ENCODE measurements at regions not wholly inside any gene's neighbourhood (a gene's known extent, or its start where the extent isn't known, plus 50 kb on each side); places are given as distances from the start of the nearest gene placed in this dataset.
"Not testable (repeated sequence)": the region's sequence is repeated elsewhere in the genome, so short reads cannot be mapped to it uniquely, and the experiment has no call there.

- no peak for DNase-seq
Measured at GRCh38 chr2:76159042-76159648, 448.4 kb upstream of the GCFC2 start.

GRCh38 chr2:76157531-76157930 lies 446.8 kb upstream of the GCFC2 start:
- DNase-seq = no peak

- no peak for DNase-seq
Measured at GRCh38 chr2:76154981-76155380, 444.3 kb upstream of the GCFC2 start.

GRCh38 chr2:76149846-76150245 lies 439.1 kb upstream of the GCFC2 start:
- DNase-seq = no peak

GRCh38 chr2:76139303-76139702 lies 428.6 kb upstream of the GCFC2 start:
- not testable (repeated sequence) for DNase-seq

- no peak for DNase-seq
Measured at GRCh38 chr2:76128622-76129021, 417.9 kb upstream of the GCFC2 start.

GRCh38 chr2:76120176-76120575 lies 409.5 kb upstream of the GCFC2 start:
- DNase-seq = no peak

- no peak for DNase-seq
Measured at GRCh38 chr2:76089683-76090082, 379.0 kb upstream of the GCFC2 start.

- no peak for DNase-seq
Measured at GRCh38 chr2:76083248-76083647, 372.5 kb upstream of the GCFC2 start.

GRCh38 chr2:76082509-76082908 lies 371.8 kb upstream of the GCFC2 start:
- DNase-seq = no peak

GRCh38 chr2:76080154-76080553 lies 369.4 kb upstream of the GCFC2 start:
- no peak for DNase-seq

- DNase-seq = no peak
Measured at GRCh38 chr2:76075126-76075525, 364.4 kb upstream of the GCFC2 start.

- DNase-seq = no peak
Measured at GRCh38 chr2:76073992-76074604, 363.4 kb upstream of the GCFC2 start.

- DNase-seq = no peak
Measured at GRCh38 chr2:76050196-76050595, 339.5 kb upstream of the GCFC2 start.

GRCh38 chr2:76044701-76045100 lies 334.0 kb upstream of the GCFC2 start:
- DNase-seq = no peak

- no peak for DNase-seq
Measured at GRCh38 chr2:76039505-76039904, 328.8 kb upstream of the GCFC2 start.

- DNase-seq = no peak
Measured at GRCh38 chr2:76027761-76028160, 317.0 kb upstream of the GCFC2 start.

GRCh38 chr2:76019128-76019527 lies 308.4 kb upstream of the GCFC2 start:
- DNase-seq = no peak

- no peak for DNase-seq
Measured at GRCh38 chr2:76009484-76009883, 298.8 kb upstream of the GCFC2 start.

- DNase-seq = no peak
Measured at GRCh38 chr2:76008001-76008702, 297.4 kb upstream of the GCFC2 start.

- no peak for DNase-seq
Measured at GRCh38 chr2:76000425-76000824, 289.7 kb upstream of the GCFC2 start.

- no peak for DNase-seq
Measured at GRCh38 chr2:75998451-75998850, 287.7 kb upstream of the GCFC2 start.

- DNase-seq = no peak
Measured at GRCh38 chr2:75994759-75995158, 284.0 kb upstream of the GCFC2 start.

GRCh38 chr2:75988622-75989021 lies 277.9 kb upstream of the GCFC2 start:
- DNase-seq = not testable (repeated sequence)
